Endodermal cell (in vitro differentiated cells): ENCODE measurements at regions not wholly inside any gene's neighbourhood (a gene's known extent, or its start where the extent isn't known, plus 50 kb on each side); places are given as distances from the start of the nearest gene placed in this dataset.
A peak's percentile ranks its signal among the peaks of the same experiment; 100 is the strongest.

Source experiments
- DNase-seq: peaks from one replicate; pipeline ENCODE4 v3.0.0-alpha.2; 2017
- H3K27ac ChIP-seq: 2 replicates; pipeline ENCODE4 v1.5.1; 2013; ENCODE audit warnings: mild to moderate bottlenecking, low read depth, low read length, moderate library complexity
- H3K27me3 ChIP-seq: 2 replicates; pipeline ENCODE4 v1.6.1; 2013; ENCODE audit warnings: mild to moderate bottlenecking, low read length, moderate library complexity; ENCODE audit not compliant: insufficient read depth, control insufficient read depth, poor library complexity, severe bottlenecking
- H3K36me3 ChIP-seq: 2 replicates; pipeline ENCODE4 v1.7.0; 2013; ENCODE audit warnings: mild to moderate bottlenecking, low read length, moderate library complexity; ENCODE audit not compliant: control insufficient read depth, insufficient read depth
- H3K4me1 ChIP-seq: one replicate; pipeline ENCODE4 v1.7.0; 2013; ENCODE audit warnings: low read length; ENCODE audit not compliant: control insufficient read depth, insufficient read depth
- H3K4me3 ChIP-seq: 2 replicates; pipeline ENCODE4 v1.5.1; 2013; ENCODE audit warnings: mild to moderate bottlenecking, low read length, moderate library complexity
- H3K9ac ChIP-seq: 2 replicates; pipeline ENCODE4 v1.6.1; 2013; ENCODE audit warnings: mild to moderate bottlenecking, low read length, moderate library complexity; ENCODE audit not compliant: poor library complexity, severe bottlenecking; ENCODE audit errors: extremely low read depth
- H3K9me3 ChIP-seq: 2 replicates; pipeline ENCODE4 v1.6.1; 2013; ENCODE audit warnings: mild to moderate bottlenecking, low read length, moderate library complexity; ENCODE audit not compliant: control insufficient read depth
- H3K27ac Mint-ChIP-seq: 2 replicates; pipeline ENCODE4 v1.8.0; 2020; ENCODE audit warnings: mixed read lengths
- H3K27me3 Mint-ChIP-seq: 2 replicates; pipeline ENCODE4 v1.8.0; 2021; ENCODE audit warnings: mild to moderate bottlenecking, mixed read lengths; ENCODE audit not compliant: insufficient read depth
- H3K36me3 Mint-ChIP-seq: 2 replicates; pipeline ENCODE4 v1.8.0; 2020; ENCODE audit warnings: low read depth, mixed read lengths
- H3K4me1 Mint-ChIP-seq: 2 replicates; pipeline ENCODE4 v1.8.0; 2020; ENCODE audit warnings: mixed read lengths
- H3K4me3 Mint-ChIP-seq: 2 replicates; pipeline ENCODE4 v1.8.0; 2020; ENCODE audit warnings: mild to moderate bottlenecking, moderate library complexity, mixed read lengths
- H3K9me3 Mint-ChIP-seq: 2 replicates; pipeline ENCODE4 v1.8.0; 2020; ENCODE audit warnings: mild to moderate bottlenecking, mixed read lengths
- CTCF ChIP-seq: fragments of 200-600 bp; sonication (generic); conservative IDR thresholded peaks from 2 replicates; pipeline ENCODE4 v1.5.0; 2021; ENCODE audit warnings: antibody characterized with exemption, mild to moderate bottlenecking
- WGBS, 2 experiments: methylation state at CpG; one replicate each; pipeline versions ENCODE4 v1.1.5 to v1.1.7; 2013; ENCODE audit warnings: missing lambda C conversion rate in 2 of 2, mixed read lengths in 1 of 2; ENCODE audit not compliant: insufficient coverage in 1 of 2, insufficient read length in 1 of 2; 5-methylcytosine and 5-hydroxymethylcytosine counted together

- Mint-ChIP-seq H3K27ac (no peak overlapping the region), H3K4me1 (peaks cover 12% of the 10 kb centered on the region), H3K9me3 (no peaks in the 10 kb centered on the region), H3K36me3 (no peaks in the 10 kb centered on the region), H3K27me3 (peaks cover 2% of the 10 kb centered on the region), H3K4me3 (no peak overlapping the region)
- Histone ChIP-seq H3K27me3 (no peaks in the 10 kb centered on the region), H3K9ac (no peak overlapping the region), H3K4me1 (no peaks in the 10 kb centered on the region), H3K36me3 (no peaks in the 10 kb centered on the region), H3K9me3 (no peaks in the 10 kb centered on the region), H3K27ac (no peak overlapping the region), H3K4me3 (no peak overlapping the region)
- WGBS, 2 experiments, result 84 to 89% methylated on average over 6 of the region's 6 CpGs
- peak; percentile 42 for DNase-seq
- no peak for TF ChIP-seq CTCF
Measured at GRCh38 chr4:138845054-138845453, 170.5 kb upstream of the NOCT start.

GRCh38 chr4:138843616-138844015 lies 172.0 kb upstream of the NOCT start:
- no peaks in the 10 kb centered on the region for H3K36me3 Mint-ChIP-seq
- Histone ChIP-seq H3K9me3 (no peaks in the 10 kb centered on the region), H3K27ac (no peak overlapping the region), H3K9ac (no peak overlapping the region), H3K27me3 (no peaks in the 10 kb centered on the region), H3K4me3 (no peak overlapping the region), H3K4me1 (no peaks in the 10 kb centered on the region), H3K36me3 (no peaks in the 10 kb centered on the region)
- WGBS, 2 experiments, result 89 to 91% methylated on average over 6 to 7 of the region's 7 CpGs
- peak; percentile 11 for DNase-seq
- H3K27me3 Mint-ChIP-seq, result peaks cover 2% of the 10 kb centered on the region
- no peak overlapping the region for H3K27ac Mint-ChIP-seq
- no peak overlapping the region for H3K4me3 Mint-ChIP-seq
- no peak for TF ChIP-seq CTCF
- H3K9me3 Mint-ChIP-seq, result no peaks in the 10 kb centered on the region
- peaks cover 18% of the 10 kb centered on the region for H3K4me1 Mint-ChIP-seq

- DNase-seq, result no peak
Measured at GRCh38 chr4:138841343-138841742, 174.2 kb upstream of the NOCT start.

More at GRCh38 chr4:138841343-138841742, 174.2 kb upstream of the NOCT start:
- Histone ChIP-seq H3K36me3 (no peaks in the 10 kb centered on the region), H3K4me3 (no peak overlapping the region), H3K27ac (no peak overlapping the region), H3K4me1 (no peaks in the 10 kb centered on the region), H3K9me3 (no peaks in the 10 kb centered on the region), H3K27me3 (no peaks in the 10 kb centered on the region), H3K9ac (no peak overlapping the region)
- Mint-ChIP-seq H3K27ac (no peak overlapping the region), H3K4me3 (no peak overlapping the region), H3K9me3 (no peaks in the 10 kb centered on the region), H3K27me3 (peaks cover 8% of the 10 kb centered on the region), H3K36me3 (no peaks in the 10 kb centered on the region), H3K4me1 (peaks cover 23% of the 10 kb centered on the region)
- TF ChIP-seq CTCF, result no peak
